ENCODE measurements at regions not wholly inside any gene's neighbourhood (a gene's known extent, or its start where the extent isn't known, plus 50 kb on each side); places are given as distances from the start of the nearest gene placed in this dataset.

DNA sequence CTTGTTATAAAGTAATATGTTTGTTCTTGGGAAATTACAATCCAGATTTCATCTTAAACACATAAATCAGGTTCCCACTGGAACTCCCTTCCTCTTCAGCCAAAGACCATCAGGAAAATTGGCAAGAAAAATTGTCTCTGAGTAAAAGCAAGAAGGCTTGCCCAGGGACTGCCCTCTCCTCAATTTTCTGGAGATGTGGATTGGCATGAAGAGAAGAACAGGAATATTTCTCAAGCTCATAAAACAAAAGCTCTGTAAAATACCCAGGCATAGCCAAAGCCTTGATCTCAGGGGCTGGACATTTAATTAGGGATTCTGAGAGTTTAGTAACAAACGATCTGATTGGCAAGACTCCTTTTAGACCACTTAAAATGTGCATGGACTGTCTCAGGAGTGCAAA lies 223.4 kb downstream of the ZNF608 start:
- no peaks in the 10 kb centered on the region for H3K9me3 ChIP-seq (ENCODE audit: control insufficient read depth in 1 of 2, insufficient read depth in 1 of 2, low read depth in 1 of 2, low read length in 2 of 2)
- ChIA-PET CTCF (no interaction called here), POLR2A (no interaction called here), RAD21 (ENCODE audit: low non-redundant PET in 1 of 2, low total read pairs in 2 of 2, uncharacterized antibody in 2 of 2, unreplicated experiment in 2 of 2) (no interaction called here)
- TF ChIP-seq SRF (IDR thresholded peaks at IDR 0.05; ENCODE audit: low read depth) (no peak), EZH2phosphoT487 (IDR thresholded peaks at IDR 0.05; ENCODE audit: borderline replicate concordance) (no peak), SP1 (IDR thresholded peaks at IDR 0.05; ENCODE audit: low read depth) (no peak), ELF1 (IDR thresholded peaks at IDR 0.05; ENCODE audit: borderline replicate concordance, low read depth) (no peak), RAD21 (IDR thresholded peaks at IDR 0.05; ENCODE audit: low read depth) (no peak), CBX3 (IDR thresholded peaks at IDR 0.05; ENCODE audit: low read depth) (no peak), YY1 (IDR thresholded peaks at IDR 0.05; ENCODE audit: extremely low read depth, insufficient replicate concordance, low read depth, low read length) (no peak), POLR2A (IDR thresholded peaks at IDR 0.05; ENCODE audit: borderline replicate concordance, extremely low read depth, insufficient read depth, insufficient read length) (no peak), ZFX (IDR thresholded peaks at IDR 0.05) (no peak)
- TF ChIP-seq, protein P1, sequence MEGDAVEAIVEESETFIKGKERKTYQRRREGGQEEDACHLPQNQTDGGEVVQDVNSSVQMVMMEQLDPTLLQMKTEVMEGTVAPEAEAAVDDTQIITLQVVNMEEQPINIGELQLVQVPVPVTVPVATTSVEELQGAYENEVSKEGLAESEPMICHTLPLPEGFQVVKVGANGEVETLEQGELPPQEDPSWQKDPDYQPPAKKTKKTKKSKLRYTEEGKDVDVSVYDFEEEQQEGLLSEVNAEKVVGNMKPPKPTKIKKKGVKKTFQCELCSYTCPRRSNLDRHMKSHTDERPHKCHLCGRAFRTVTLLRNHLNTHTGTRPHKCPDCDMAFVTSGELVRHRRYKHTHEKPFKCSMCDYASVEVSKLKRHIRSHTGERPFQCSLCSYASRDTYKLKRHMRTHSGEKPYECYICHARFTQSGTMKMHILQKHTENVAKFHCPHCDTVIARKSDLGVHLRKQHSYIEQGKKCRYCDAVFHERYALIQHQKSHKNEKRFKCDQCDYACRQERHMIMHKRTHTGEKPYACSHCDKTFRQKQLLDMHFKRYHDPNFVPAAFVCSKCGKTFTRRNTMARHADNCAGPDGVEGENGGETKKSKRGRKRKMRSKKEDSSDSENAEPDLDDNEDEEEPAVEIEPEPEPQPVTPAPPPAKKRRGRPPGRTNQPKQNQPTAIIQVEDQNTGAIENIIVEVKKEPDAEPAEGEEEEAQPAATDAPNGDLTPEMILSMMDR (IDR thresholded peaks at IDR 0.05 in 2 of 3, conservative IDR thresholded peaks at IDR 0.05 in 1 of 3; ENCODE audit: borderline replicate concordance in 1 of 3, insufficient read depth in 1 of 3, low read depth in 2 of 3, low read length in 2 of 3) = no peak
- BruUV-seq (replicated peaks) = no TSS peak
- H3K4me3 ChIP-seq (replicated peaks in 1 of 2; ENCODE audit: low read depth in 1 of 2, low read length in 2 of 2) = no peak overlapping the region
- ATAC-seq (no peak), DNase-seq (ENCODE audit: low read depth, low spot score) (no peak)
- H3K36me3 ChIP-seq (ENCODE audit: control insufficient read depth in 1 of 2, insufficient read depth in 2 of 2, low read length in 2 of 2) = no peaks in the 10 kb centered on the region
- no peak overlapping the region for H3K27ac ChIP-seq (ENCODE audit: low read depth, low read length)
- no peaks in the 10 kb centered on the region for H3K27me3 ChIP-seq (ENCODE audit: insufficient read depth, low read length)
- no peaks in the 10 kb centered on the region for H3K4me1 ChIP-seq (ENCODE audit: control insufficient read depth in 1 of 2, insufficient read depth in 2 of 2, low read length in 2 of 2)
- H4K20me1 ChIP-seq (ENCODE audit: insufficient read depth) = no peaks in the 10 kb centered on the region
- H3K79me2 ChIP-seq (ENCODE audit: insufficient read depth, low read length) = no peaks in the 10 kb centered on the region
- no peak overlapping the region for H3K9ac ChIP-seq (ENCODE audit: low read length)
- H3K4me2 ChIP-seq (ENCODE audit: low read length) = no peak overlapping the region
- intact Hi-C loops (cut with micrococcal nuclease) = no loop called here
- H2AFZ ChIP-seq (ENCODE audit: low read depth, low read length, poor library complexity, severe bottlenecking) = no peak overlapping the region
- no peaks in the 10 kb centered on the region for H3K9me2 ChIP-seq (ENCODE audit: insufficient read depth)

All from HCT116 (cell line).